HG02981 (cell line): ENCODE measurements at regions not wholly inside any gene's neighbourhood (a gene's known extent, or its start where the extent isn't known, plus 50 kb on each side); places are given as distances from the start of the nearest gene placed in this dataset.

ENCODE experiments used
- ATAC-seq: cut with Tn5 transposase; IDR thresholded peaks from one replicate; pipeline ENCODE4 v1.9.1; 2021; ENCODE audit warnings: mild to moderate bottlenecking, moderate library complexity; ENCODE audit not compliant: unreplicated experiment

GRCh38 chr15:46489276-46489675 lies 854.4 kb downstream of the SQOR start:
- no peak for ATAC-seq

DNA sequence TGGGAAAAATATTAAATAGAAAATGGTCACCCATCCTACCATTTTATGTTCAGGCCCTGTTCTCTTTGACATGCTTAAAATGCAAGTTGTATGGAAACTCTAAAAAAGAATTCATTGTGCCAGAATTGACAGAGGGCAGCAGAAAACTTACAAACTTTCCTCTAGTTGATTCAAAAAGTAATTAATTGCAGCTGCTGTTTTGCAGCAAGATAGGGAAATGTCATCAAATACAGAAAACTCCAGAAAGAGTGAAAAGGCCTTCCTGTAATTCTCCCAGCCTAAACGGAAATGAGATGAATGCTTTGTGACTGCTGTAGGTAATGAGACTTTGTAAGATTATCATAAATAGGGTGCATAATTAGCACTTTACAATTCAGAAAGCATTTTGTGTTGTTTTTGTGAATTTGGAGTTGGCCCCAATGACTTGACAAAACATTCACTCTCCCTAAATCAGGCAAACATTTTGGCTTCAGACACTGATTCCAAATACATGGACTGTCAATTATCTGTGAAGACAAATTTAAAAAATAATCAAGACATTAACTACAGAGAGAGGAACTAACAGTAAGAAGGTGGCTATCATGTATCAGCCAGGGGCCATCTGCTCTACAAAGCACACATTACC lies 861.8 kb downstream of the SQOR start:
- no peak for ATAC-seq

DNA sequence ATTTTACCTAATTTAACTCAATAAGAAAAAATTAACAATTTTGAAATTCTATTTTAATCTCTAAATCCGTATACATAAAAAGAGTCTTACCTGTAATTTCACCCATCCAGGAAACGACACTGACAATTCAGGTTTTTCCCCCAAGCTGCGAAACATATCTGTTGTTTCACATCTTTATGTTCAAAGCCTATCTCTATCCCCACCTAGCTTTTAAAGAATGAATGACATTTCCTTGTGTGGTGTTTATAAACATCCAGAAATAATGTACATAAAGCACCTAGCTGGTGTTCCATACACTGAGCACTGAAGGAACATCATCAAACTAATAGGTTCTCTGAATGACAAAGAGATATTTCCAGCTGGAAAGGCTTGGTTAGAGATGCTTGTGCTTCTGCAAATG lies 867.8 kb downstream of the SQOR start:
- no peak for ATAC-seq

GRCh38 chr15:46518381-46518780 lies 883.6 kb downstream of the SQOR start:
- ATAC-seq: no peak

DNA sequence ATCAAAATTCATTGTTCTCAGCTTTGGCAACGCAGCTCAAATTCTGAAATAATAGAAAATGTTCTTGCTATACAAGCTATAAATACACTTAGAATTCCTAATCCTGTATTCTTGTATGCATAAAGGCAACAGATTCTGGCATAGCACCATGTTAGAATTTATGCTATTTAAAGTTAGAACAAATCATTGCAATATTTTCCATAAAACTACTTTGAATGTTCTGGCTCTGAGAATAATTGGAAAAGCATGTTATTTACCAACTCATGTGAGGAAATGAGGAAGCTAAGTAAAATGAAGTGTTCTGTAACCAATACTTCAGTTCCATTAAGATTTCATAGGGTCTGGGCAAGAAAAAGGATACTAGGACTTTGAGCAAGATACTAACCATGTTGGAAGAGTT lies 888.9 kb downstream of the SQOR start:
- ATAC-seq: no peak

- no peak for ATAC-seq
Observed at GRCh38 chr15:46525984-46526725, 891.3 kb downstream of the SQOR start.

DNA sequence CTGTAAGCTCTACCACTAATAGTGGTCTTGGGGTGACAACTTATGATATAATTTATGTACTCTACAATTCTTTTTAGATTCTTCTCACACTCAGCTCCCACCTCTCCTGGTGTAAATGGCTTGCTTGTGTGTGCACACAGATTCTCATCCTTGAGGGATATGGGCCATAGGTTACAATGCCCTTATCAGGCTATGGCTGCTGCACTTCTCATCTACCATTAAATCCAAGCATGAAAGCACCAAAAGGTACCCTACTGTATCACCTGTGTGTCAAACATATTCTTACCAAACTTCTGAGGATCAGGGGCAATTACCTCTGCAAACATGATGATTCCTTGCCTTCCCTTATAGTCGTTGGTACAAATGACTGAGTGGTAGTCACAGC lies 891.9 kb downstream of the SQOR start:
- ATAC-seq: no peak

DNA sequence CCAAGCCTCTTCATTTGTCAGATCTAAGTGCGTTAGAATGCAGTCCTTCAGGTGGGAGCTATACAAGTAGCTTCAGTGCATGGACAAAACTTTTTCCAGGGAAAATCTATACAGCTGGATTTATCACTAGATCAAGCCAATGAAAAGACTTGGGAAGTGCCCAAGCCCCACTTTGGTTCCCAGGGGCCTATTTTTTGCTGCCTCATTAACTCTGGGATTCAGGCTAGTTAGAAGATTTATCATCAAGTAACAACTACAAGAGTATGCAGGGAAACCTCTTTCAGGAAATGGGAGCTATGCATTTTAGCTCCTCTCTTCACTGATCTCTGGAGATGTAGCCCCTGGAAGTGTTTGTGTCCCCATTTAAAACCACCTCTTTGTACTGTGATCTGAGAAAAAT lies 908.8 kb downstream of the SQOR start:
- no peak for ATAC-seq

GRCh38 chr15:46548989-46549388 lies 914.2 kb downstream of the SQOR start:
- no peak for ATAC-seq

DNA sequence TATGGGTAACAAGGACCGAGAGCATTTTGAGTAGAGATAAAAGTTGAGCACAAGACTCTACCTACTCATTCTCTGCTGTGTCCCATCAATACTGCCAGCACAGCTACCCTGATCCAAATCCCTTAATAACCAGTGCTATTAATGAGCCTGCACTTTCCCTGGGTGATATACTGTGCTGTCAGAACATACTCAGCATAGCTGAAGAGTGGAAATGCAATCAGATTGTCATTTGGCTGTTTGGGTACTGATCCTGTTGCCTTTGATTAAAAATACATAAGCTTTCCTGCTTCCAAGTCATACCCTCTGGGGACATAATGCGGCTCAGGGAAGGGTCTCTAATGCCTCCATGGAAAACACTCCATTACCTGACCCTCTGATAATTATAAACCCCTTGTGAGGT lies 917.5 kb downstream of the SQOR start:
- ATAC-seq: no peak

DNA sequence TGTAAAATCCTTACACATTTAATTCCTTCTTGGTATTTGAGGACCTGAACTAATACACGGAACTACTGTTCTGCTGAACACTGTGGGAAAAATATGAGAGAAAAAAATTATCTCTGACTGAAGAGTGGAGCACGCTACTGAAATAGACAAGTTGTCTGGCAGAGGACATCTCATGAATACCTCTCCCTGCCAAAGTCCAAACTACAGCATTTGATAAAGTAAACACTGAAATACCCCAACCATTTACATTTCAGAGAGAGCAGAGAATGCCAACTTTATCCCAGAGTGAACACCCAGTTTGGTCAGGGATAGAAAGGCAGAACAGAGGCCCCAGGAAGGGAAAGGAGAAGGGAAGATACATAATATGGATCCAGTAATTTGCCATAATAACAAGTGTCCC lies 920.7 kb downstream of the SQOR start:
- no peak for ATAC-seq

GRCh38 chr15:46556010-46556409 lies 921.2 kb downstream of the SQOR start:
- no peak for ATAC-seq

GRCh38 chr15:46556559-46557379 lies 921.9 kb downstream of the SQOR start:
- no peak for ATAC-seq

GRCh38 chr15:46567968-46568367 lies 933.1 kb downstream of the SQOR start:
- ATAC-seq: no peak

DNA sequence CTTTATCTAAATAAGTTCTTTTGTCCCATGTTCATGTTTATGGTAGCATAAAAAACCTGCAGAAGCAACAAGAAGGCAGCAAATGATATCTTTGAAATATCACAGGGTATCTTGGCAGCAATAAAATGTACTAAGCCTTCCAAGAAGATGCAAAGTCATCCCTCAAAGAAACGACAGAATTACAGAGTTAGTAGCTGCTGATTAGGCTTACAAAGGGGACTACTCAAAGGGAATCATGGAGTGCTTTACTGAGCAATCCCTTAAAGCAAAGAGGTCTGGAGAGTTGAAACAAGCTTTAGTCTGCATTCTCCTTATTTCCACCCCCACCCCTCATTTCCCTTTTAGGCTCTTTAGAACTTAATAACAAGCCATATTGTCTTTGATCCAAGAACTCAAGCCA lies 935.0 kb downstream of the SQOR start:
- ATAC-seq: no peak

DNA sequence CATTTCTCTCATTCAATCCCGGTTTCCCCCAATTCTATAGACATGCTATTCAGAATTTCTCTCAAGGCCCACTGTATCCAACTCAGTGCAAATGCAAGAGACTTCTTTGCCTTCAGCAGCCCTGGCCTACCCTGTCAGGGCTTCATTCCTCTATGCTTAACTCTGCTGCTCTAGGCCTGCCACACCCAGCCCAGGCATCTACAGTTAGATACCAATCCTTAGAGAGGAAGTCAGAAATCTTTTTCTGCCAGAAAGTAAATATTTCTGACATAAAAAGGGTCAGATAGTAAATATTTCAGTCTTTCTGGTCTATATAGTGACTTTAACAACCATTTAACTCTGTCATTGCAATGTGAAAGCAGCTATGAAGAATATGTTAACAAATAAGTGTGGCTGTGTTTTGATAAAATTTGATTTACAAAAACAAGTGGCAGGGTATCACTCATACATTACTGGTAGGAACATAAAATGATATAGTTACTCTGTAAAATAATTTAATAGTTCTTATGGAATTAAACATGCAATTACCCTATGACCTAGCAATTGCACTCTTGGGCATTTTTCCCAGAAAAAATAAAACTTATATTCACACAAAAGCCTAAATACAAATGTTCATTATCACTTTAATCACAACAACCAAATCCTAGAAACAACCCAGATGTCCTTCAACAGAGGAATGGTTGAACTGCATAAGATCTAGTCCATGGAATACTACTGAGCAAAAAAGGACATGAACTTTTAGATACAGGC lies 942.0 kb downstream of the SQOR start:
- ATAC-seq: no peak

GRCh38 chr15:46577767-46578166 lies 942.9 kb downstream of the SQOR start:
- no peak for ATAC-seq

GRCh38 chr15:46580487-46580886 lies 945.7 kb downstream of the SQOR start:
- ATAC-seq: no peak

GRCh38 chr15:46580924-46581323 lies 946.1 kb downstream of the SQOR start:
- ATAC-seq: no peak

DNA sequence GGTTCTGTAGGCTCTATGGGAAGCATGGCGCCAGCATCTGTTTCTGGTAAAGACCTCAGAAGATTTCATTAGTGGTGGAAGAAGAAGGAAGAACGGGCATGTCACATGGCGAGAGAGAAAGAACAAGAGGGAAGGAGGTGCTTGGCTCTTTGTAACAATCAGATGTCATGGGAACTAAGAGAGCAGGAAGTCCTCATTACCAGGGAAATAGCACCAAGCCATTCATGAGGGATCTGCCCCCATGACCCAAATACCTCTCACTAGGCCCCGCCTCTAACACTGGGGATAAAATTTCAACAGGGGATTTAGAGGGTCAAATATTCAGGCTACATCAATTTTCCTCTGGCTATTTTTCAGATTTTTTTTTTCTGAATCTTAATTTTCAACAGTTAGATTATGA lies 954.3 kb downstream of the SQOR start:
- no peak for ATAC-seq

- ATAC-seq: no peak
Observed at GRCh38 chr15:46591462-46591861, 956.6 kb downstream of the SQOR start.
